Neural crest cell (in vitro differentiated cells): ENCODE measurements at regions not wholly inside any gene's neighbourhood (a gene's known extent, or its start where the extent isn't known, plus 50 kb on each side); places are given as distances from the start of the nearest gene placed in this dataset.

Experiments
- DNase-seq: peaks from one replicate; pipeline ENCODE4 v3.0.0; 2021; ENCODE audit warnings: low read depth, mixed read lengths, low spot score
- H3K27ac Mint-ChIP-seq: one replicate; pipeline ENCODE4 v1.8.0; 2021; ENCODE audit warnings: mild to moderate bottlenecking, mixed read lengths; ENCODE audit not compliant: unreplicated experiment
- H3K27me3 Mint-ChIP-seq: 2 replicates; pipeline ENCODE4 v1.8.0; 2021; ENCODE audit warnings: low read depth, mild to moderate bottlenecking, mixed read lengths
- H3K36me3 Mint-ChIP-seq: 2 replicates; pipeline ENCODE4 v1.8.0; 2021; ENCODE audit warnings: low read depth, mild to moderate bottlenecking, mixed read lengths
- H3K4me1 Mint-ChIP-seq: 2 replicates; pipeline ENCODE4 v1.8.0; 2021; ENCODE audit warnings: mixed read lengths
- H3K4me3 Mint-ChIP-seq: one replicate; pipeline ENCODE4 v1.8.0; 2021; ENCODE audit warnings: mild to moderate bottlenecking, mixed read lengths
- H3K9me3 Mint-ChIP-seq: 2 replicates; pipeline ENCODE4 v1.8.0; 2021; ENCODE audit warnings: mixed read lengths
- TF ChIP-seq, protein P1 (sequence below): fragments of 200-600 bp; sonication (generic); conservative IDR thresholded peaks from 2 replicates; pipeline ENCODE4 v1.5.0; 2021; ENCODE audit warnings: antibody characterized with exemption, mild to moderate bottlenecking

DNA sequence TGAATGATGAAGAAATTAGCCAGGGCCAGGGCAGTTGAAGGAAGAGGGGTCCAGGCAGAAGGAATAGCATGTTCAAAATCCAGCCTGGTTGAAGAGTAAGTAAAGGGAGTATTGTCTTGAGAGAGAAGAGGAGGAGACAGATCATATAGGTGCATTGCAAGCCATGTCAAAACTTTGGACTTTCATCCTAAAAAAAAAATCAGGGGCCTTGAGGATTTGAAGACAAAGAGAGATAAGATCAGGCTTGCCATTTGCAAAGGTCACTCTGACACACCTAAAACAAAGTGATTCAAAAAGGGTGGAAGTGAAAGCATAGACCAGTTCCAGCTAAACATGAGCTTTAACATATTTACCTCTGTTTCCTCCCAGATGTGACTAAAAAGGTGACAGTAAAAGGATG, 95.7 kb upstream of the DRD2 start:
- DNase-seq = no peak
- peaks cover 4% of the 10 kb centered on the region for H3K4me1 Mint-ChIP-seq
- no peak overlapping the region for H3K27ac Mint-ChIP-seq
- TF ChIP-seq, protein P1, sequence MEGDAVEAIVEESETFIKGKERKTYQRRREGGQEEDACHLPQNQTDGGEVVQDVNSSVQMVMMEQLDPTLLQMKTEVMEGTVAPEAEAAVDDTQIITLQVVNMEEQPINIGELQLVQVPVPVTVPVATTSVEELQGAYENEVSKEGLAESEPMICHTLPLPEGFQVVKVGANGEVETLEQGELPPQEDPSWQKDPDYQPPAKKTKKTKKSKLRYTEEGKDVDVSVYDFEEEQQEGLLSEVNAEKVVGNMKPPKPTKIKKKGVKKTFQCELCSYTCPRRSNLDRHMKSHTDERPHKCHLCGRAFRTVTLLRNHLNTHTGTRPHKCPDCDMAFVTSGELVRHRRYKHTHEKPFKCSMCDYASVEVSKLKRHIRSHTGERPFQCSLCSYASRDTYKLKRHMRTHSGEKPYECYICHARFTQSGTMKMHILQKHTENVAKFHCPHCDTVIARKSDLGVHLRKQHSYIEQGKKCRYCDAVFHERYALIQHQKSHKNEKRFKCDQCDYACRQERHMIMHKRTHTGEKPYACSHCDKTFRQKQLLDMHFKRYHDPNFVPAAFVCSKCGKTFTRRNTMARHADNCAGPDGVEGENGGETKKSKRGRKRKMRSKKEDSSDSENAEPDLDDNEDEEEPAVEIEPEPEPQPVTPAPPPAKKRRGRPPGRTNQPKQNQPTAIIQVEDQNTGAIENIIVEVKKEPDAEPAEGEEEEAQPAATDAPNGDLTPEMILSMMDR = no peak
- peaks cover 3% of the 10 kb centered on the region for H3K27me3 Mint-ChIP-seq
- no peak overlapping the region for H3K4me3 Mint-ChIP-seq
- H3K9me3 Mint-ChIP-seq = no peaks in the 10 kb centered on the region
- H3K36me3 Mint-ChIP-seq = no peaks in the 10 kb centered on the region

DNA sequence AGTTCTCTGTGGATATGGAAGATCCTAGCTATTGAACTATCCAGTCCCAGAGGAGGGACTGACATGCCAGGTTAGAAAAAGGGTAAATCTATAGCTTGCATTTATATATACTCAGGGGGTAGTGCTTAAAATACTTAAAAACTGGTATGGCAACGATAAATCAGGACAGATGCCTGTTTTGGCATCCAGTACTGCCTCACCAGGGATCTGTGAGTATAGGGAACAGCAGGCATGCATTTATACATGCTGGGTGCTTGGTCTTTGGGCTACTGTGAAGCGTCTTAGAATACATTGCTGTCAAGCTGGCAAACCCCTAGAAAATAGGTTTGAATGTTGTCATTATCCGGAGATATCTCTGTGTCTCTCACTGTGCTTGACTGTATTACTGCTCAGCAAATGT, 94.2 kb upstream of the DRD2 start:
- Mint-ChIP-seq H3K4me3 (no peak overlapping the region), H3K27ac (no peak overlapping the region), H3K27me3 (peaks cover 3% of the 10 kb centered on the region), H3K9me3 (no peaks in the 10 kb centered on the region), H3K36me3 (no peaks in the 10 kb centered on the region), H3K4me1 (peaks cover 5% of the 10 kb centered on the region)
- no peak for DNase-seq
- TF ChIP-seq, protein P1 = no peak

DNA sequence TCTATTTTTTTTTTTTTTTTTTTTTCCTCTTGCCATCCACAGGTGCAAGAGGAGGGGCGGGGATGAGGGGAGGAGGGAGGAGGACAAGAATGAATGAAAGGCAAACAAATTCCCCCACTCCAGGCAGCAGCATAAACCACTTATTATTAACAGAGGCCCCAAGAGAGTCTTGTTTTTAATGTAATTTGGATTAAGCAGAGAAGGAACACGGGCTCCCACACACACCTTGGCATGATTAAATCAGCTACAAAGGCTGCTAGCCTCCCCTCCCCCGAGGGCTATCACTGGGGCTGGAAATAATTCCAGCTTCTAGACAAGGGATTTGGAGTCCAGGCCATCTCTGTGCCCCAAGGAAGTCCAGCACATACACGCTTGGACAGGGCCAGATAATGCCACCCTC, 93.4 kb upstream of the DRD2 start:
- peaks cover 11% of the 10 kb centered on the region for H3K4me1 Mint-ChIP-seq
- H3K4me3 Mint-ChIP-seq = no peak overlapping the region
- no peak for DNase-seq
- TF ChIP-seq, protein P1 = no peak
- no peaks in the 10 kb centered on the region for H3K36me3 Mint-ChIP-seq
- no peaks in the 10 kb centered on the region for H3K9me3 Mint-ChIP-seq
- H3K27ac Mint-ChIP-seq = no peak overlapping the region
- no peaks in the 10 kb centered on the region for H3K27me3 Mint-ChIP-seq

DNA sequence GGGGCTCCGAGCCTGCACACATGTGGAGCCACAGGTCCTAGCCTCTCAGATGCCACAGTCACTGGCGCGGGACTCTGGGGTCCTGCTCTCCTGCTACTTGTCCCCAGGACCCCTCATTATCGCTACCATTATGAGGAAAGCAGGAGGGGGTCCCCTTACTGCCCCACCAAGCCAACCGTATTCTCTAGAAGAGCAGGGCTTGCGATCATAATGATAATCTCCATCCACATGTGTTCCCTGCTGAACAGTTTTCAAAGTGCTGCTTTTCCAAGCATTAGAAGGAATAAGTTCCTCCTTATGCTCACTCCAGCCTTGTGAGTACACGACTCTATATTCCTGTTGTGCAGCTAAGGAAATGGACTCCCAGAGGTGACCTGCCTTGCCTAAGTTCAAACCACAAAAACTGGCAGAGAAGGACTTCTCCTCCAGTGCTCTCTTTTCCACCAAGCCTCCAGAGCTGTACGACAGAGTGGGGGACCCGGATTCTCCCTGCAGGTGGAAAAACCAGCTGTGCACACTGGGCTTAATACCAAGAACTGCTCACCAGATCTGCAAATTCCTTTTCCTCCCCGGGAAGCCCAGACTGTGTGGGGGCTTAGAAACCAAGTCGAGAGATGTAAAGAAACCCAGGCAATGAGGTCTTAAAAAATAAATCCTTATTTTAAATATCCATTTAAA, 92.8 kb upstream of the DRD2 start:
- Mint-ChIP-seq H3K27me3 (no peaks in the 10 kb centered on the region), H3K27ac (no peak overlapping the region), H3K9me3 (no peaks in the 10 kb centered on the region), H3K4me3 (no peak overlapping the region), H3K36me3 (no peaks in the 10 kb centered on the region), H3K4me1 (peaks cover 11% of the 10 kb centered on the region)
- DNase-seq = no peak
- TF ChIP-seq, protein P1 = no peak

DNA sequence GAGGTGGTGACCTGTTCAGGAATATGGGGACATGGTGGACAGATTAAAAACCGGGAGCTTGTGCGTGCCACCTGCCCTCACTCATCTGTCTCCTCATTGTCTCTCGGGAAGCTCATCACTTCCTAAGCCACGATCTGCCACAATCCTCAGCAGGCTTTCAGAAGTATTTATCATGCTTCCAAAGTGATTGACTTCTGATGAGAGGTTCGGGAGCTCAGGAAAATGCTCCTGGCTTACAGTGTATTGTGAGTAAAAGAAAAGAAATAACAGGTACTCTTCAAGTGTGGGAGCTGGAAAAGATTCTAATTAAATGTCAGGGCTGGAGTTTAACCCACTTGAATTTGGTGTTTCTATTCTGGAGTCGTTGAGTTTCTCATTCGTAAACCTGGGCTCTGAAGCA, 91.9 kb upstream of the DRD2 start:
- H3K4me3 Mint-ChIP-seq = no peak overlapping the region
- H3K9me3 Mint-ChIP-seq = no peaks in the 10 kb centered on the region
- H3K27ac Mint-ChIP-seq = no peak overlapping the region
- H3K36me3 Mint-ChIP-seq = no peaks in the 10 kb centered on the region
- peaks cover 11% of the 10 kb centered on the region for H3K4me1 Mint-ChIP-seq
- H3K27me3 Mint-ChIP-seq = no peaks in the 10 kb centered on the region
- no peak for DNase-seq
- TF ChIP-seq, protein P1 = no peak
